Lower lobe of right lung (tissue), 2 donors: ENCODE measurements at regions not wholly inside any gene's neighbourhood (a gene's known extent, or its start where the extent isn't known, plus 50 kb on each side); places are given as distances from the start of the nearest gene placed in this dataset.

Experiments
- ATAC-seq, 2 donors: fragments of 200-7000 bp; cut with Tn5 transposase; one replicate each; pipeline ENCODE4 v1.9.1; 2020 to 2022; ENCODE audit warnings: mild to moderate bottlenecking in 2 of 2, moderate library complexity in 2 of 2
- DNase-seq: peaks from one replicate; pipeline ENCODE4 v3.0.0-alpha.2; 2020
- H3K27ac ChIP-seq: fragments of 200-600 bp; one replicate; pipeline ENCODE4 v1.8.0; 2022
- H3K27me3 ChIP-seq: fragments of 200-600 bp; one replicate; pipeline ENCODE4 v1.8.0; 2022; ENCODE audit warnings: low read depth
- H3K36me3 ChIP-seq: fragments of 200-600 bp; one replicate; pipeline ENCODE4 v1.8.0; 2022; ENCODE audit warnings: mild to moderate bottlenecking
- H3K4me1 ChIP-seq: fragments of 200-600 bp; one replicate; pipeline ENCODE4 v1.8.0; 2022
- H3K4me3 ChIP-seq: fragments of 200-600 bp; one replicate; pipeline ENCODE4 v1.8.0; 2022; ENCODE audit warnings: mild to moderate bottlenecking
- H3K9me3 ChIP-seq: fragments of 200-600 bp; one replicate; pipeline ENCODE4 v1.8.0; 2022
- intact Hi-C: fragments of 100-400 bp; cut with DNase I; formaldehyde crosslinking; loops from one replicate; pipeline ENCODE4 v1.11.0; 2022
- TF ChIP-seq, protein P1 (sequence below): fragments of 200-600 bp; IDR thresholded peaks from one replicate; pipeline ENCODE4 v1.8.0; 2022; ENCODE audit warnings: antibody characterized with exemption, mild to moderate bottlenecking
- donor health status: DM: no; HTN: yes; CAD: no; lungs with severe emphysema.

DNA sequence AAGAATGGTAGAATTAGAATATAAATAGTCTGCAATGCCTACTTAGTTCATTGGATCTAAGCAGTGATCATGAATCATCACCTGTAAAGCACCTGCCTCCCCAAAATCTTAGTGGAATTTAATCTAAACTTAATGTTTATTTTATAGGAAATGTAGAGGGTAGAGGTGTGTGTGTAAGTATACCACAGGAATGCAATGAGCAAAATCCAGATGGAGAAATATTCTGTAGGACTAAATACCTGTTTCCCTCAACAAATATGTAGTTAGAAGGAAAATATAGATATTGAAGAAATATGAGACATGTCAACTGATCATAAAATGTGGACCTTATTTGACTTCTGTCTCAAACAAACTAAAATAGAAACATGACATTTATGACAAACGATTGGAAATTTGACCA, 839.2 kb upstream of the FBXO33 start:
- TF ChIP-seq, protein P1, sequence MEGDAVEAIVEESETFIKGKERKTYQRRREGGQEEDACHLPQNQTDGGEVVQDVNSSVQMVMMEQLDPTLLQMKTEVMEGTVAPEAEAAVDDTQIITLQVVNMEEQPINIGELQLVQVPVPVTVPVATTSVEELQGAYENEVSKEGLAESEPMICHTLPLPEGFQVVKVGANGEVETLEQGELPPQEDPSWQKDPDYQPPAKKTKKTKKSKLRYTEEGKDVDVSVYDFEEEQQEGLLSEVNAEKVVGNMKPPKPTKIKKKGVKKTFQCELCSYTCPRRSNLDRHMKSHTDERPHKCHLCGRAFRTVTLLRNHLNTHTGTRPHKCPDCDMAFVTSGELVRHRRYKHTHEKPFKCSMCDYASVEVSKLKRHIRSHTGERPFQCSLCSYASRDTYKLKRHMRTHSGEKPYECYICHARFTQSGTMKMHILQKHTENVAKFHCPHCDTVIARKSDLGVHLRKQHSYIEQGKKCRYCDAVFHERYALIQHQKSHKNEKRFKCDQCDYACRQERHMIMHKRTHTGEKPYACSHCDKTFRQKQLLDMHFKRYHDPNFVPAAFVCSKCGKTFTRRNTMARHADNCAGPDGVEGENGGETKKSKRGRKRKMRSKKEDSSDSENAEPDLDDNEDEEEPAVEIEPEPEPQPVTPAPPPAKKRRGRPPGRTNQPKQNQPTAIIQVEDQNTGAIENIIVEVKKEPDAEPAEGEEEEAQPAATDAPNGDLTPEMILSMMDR, result no peak
- H3K27me3 ChIP-seq, result no peaks in the 10 kb centered on the region
- H3K36me3 ChIP-seq, result no peaks in the 10 kb centered on the region
- no peaks in the 10 kb centered on the region for H3K9me3 ChIP-seq
- no peak for DNase-seq
- H3K27ac ChIP-seq, result no peak overlapping the region
- no peak overlapping the region for H3K4me3 ChIP-seq
- no peaks in the 10 kb centered on the region for H3K4me1 ChIP-seq
- intact Hi-C loops, result no loop called here
- ATAC-seq, result no peak

DNA sequence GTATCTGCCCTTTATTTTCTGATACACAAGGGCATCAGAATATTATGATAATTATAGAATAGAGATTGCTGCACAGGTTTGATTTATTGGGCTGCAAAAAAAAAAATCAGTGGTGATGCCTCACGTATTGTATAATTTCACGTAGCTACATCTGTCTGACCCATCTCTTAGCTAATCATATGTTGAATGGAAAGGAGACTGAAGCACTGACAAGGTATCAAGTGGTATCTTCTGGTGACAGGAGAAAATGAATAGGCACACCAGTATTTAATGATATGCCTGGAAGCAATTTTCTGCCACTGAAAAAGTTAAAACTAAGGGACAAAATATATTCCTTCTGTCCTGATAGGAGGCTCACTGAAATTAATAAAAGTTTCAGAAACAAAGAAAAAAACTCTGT, 837.2 kb upstream of the FBXO33 start:
- H3K27me3 ChIP-seq, result no peaks in the 10 kb centered on the region
- no peak overlapping the region for H3K27ac ChIP-seq
- DNase-seq, result no peak
- intact Hi-C loops, result no loop called here
- ATAC-seq, result no peak
- no peaks in the 10 kb centered on the region for H3K4me1 ChIP-seq
- H3K9me3 ChIP-seq, result no peaks in the 10 kb centered on the region
- H3K4me3 ChIP-seq, result no peak overlapping the region
- H3K36me3 ChIP-seq, result no peaks in the 10 kb centered on the region
- TF ChIP-seq, protein P1, result no peak

DNA sequence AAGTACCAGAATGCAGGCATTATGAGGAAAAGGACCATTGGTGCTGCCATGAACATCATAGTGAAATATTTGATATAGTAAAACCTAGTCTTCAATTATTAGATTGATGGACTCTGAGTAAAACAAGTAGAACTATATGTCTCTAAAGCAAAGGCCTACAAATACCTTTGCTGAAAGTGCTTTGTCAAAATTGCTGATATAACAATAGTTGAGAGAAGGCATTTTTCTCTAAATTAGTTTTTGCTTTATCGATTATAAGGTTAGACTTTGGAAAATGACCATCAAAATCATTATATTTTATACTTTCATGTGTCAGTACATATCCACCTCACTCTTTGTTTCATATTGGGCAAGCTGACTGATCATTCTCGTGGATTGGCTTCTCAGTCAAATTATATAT, 836.0 kb upstream of the FBXO33 start:
- no peaks in the 10 kb centered on the region for H3K27me3 ChIP-seq
- TF ChIP-seq, protein P1, result no peak
- intact Hi-C loops, result no loop called here
- ATAC-seq (no peak), DNase-seq (no peak)
- no peaks in the 10 kb centered on the region for H3K9me3 ChIP-seq
- no peaks in the 10 kb centered on the region for H3K4me1 ChIP-seq
- no peak overlapping the region for H3K27ac ChIP-seq
- no peaks in the 10 kb centered on the region for H3K36me3 ChIP-seq
- no peak overlapping the region for H3K4me3 ChIP-seq

DNA sequence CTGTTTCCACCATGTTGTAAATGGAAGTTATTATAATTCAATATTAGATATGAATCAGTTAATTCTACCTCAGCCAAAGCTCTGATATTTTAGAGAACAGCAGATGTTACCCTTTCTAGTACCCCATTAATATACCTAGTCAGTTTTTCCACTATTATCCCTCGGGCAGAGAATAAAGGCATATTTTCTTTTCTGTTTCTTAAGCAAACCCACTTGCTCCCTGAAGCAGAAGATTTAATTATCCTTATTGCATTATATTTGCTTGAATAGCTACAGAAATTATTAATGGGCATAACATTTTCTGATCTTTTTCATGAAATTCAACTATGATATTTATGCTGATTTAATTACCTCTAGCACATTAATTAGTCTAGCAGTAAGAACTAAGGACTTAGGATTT, 832.9 kb upstream of the FBXO33 start:
- no peaks in the 10 kb centered on the region for H3K9me3 ChIP-seq
- ATAC-seq, result no peak
- H3K4me1 ChIP-seq, result no peaks in the 10 kb centered on the region
- H3K4me3 ChIP-seq, result no peak overlapping the region
- H3K27ac ChIP-seq, result no peak overlapping the region
- H3K36me3 ChIP-seq, result no peaks in the 10 kb centered on the region
- no peak for DNase-seq
- H3K27me3 ChIP-seq, result no peaks in the 10 kb centered on the region
- intact Hi-C loops, result no loop called here
- TF ChIP-seq, protein P1, result no peak

DNA sequence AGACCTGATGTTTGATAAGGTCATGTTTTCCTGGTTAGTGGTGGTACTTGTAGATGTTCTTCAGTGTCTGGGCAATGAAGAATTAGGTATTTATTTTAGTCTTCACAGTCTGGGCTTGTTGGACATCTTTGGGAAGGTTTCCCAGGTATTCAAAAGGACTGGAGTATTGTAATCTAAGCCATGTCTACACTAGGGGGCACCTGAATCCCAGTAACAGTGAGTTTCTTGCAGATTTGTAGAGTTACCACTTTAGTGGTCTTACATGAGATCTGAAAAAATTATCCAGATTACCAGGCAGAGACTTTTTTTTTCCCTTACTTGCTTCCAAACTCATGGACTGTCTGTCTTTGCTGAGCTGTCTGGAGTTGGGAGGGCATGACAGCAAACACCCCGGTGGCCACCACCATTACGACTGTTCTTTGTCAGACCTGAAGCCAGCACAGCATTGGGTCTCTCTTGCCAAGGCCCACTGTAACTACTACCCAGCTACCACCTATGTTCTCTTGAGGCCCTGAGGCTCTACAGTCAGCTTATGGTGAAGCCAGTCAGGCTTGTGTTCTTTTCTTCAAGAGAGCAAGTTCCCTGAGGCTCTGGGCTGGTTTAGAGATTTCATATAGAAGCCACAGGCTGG, 820.7 kb upstream of the FBXO33 start:
- DNase-seq, result no peak
- Histone ChIP-seq H3K27me3 (no peaks in the 10 kb centered on the region), H3K27ac (no peak overlapping the region), H3K4me1 (no peaks in the 10 kb centered on the region), H3K4me3 (no peak overlapping the region), H3K36me3 (no peaks in the 10 kb centered on the region), H3K9me3 (no peaks in the 10 kb centered on the region)
- TF ChIP-seq, protein P1, result no peak
- intact Hi-C loops, result no loop called here
- no peak for ATAC-seq
